ENCODE measurements at regions not wholly inside any gene's neighbourhood (a gene's known extent, or its start where the extent isn't known, plus 50 kb on each side); places are given as distances from the start of the nearest gene placed in this dataset.

GRCh38 chr7:124443762-124444161 lies 321.8 kb downstream of the GPR37 start (continued):
- TF ChIP-seq, protein P1, sequence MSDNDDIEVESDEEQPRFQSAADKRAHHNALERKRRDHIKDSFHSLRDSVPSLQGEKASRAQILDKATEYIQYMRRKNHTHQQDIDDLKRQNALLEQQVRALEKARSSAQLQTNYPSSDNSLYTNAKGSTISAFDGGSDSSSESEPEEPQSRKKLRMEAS (IDR thresholded peaks at IDR 0.05; ENCODE audit: low read depth), result no peak

DNA sequence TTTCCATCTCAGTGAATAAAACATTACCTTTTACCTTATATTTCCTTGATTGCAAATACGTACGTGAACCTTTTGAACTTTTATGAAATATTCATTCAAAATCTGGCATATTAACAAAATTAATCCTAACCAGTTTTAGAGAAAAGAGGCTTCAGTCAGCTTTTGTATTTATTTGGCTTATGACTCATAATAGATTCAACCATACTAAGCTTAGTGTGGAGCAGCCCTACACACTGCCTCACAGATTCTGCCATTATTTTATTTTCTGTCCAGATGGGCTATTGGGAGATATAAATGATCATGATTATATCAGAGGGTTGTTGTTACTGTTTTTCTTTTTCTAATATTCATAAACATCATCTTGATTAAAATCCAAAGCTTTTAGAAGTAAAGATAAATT lies 325.5 kb downstream of the GPR37 start:
- 69% methylated on average over 2 of the region's 2 CpGs for WGBS (ENCODE audit: low lambda C conversion rate)
- ChIA-PET CTCF (interaction anchor here (1.2 kb wide), 1 partner anchor 19 kb away, joined by 3 read pairs; no protein-coding TSS in a partner anchor), POLR2A (no interaction called here)
- no peak overlapping the region for H2AFZ ChIP-seq (ENCODE audit: low read depth)
- H3K79me2 ChIP-seq (ENCODE audit: insufficient read depth), result no peaks in the 10 kb centered on the region
- H3K27me3 ChIP-seq (ENCODE audit: insufficient read depth), result no peaks in the 10 kb centered on the region
- H3K4me3 ChIP-seq (ENCODE audit: low read depth in 2 of 2, low read length in 1 of 2), result no peak overlapping the region
- TF ChIP-seq POLR2AphosphoS5 (IDR thresholded peaks at IDR 0.05; ENCODE audit: low read depth, low read length) (no peak), SMC3 (IDR thresholded peaks at IDR 0.05; ENCODE audit: low read depth, low read length) (no peak), FOXJ3 (CRISPR knock-in tag; IDR thresholded peaks at IDR 0.05) (no peak), MXI1 (IDR thresholded peaks at IDR 0.05; ENCODE audit: low read depth, low read length) (no peak), FOXM1 (IDR thresholded peaks at IDR 0.05; ENCODE audit: low read depth) (no peak), TCF12 (IDR thresholded peaks at IDR 0.05) (no peak)
- H3K9me2 ChIP-seq, result no peaks in the 10 kb centered on the region
- H3K27ac ChIP-seq (ENCODE audit: low read depth in 2 of 2, low read length in 1 of 2), result no peak overlapping the region
- no peak overlapping the region for H3K4me2 ChIP-seq
- no peaks in the 10 kb centered on the region for H3K36me3 ChIP-seq (replicated peaks in 1 of 2; ENCODE audit: control insufficient read depth in 1 of 2, insufficient read depth in 2 of 2, low read length in 1 of 2)
- H3F3A ChIP-seq (replicated peaks; ENCODE audit: insufficient read depth), result no peaks in the 10 kb centered on the region
- no peaks in the 10 kb centered on the region for H4K20me1 ChIP-seq (ENCODE audit: insufficient read depth)
- H3K9me3 ChIP-seq, result no peaks in the 10 kb centered on the region
- no peak for DNase-seq
- H3K9ac ChIP-seq, result no peak overlapping the region
- no peaks in the 10 kb centered on the region for H3K4me1 ChIP-seq (ENCODE audit: control insufficient read depth in 1 of 2, insufficient read depth in 2 of 2, low read depth in 1 of 2, low read length in 1 of 2)

DNA sequence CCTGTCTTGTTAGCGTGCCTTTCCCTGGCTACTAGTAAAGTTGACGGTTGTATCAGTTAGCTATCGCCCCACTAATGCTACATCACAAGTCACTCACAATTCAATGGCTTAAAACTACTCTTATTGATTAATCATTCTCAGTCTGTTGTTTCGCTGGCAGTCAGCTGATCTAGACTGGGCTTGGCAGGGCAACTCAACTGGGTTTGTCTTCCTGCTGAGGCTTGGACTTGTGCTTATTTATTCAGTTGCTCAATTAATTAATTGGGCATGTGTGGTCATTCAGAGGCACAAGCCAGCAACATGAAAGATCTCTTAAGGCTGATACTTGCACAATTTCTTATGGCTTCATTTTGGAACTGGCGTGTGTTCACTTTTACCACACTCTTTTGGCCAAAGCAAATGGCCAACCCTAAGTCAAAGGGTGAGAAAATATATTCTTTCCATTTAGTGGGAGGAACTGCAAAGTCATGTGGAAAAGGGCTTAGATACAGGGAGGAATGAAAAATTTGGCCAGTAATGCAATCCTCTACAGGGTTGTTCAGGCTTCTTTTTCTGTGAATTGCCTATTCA lies 333.5 kb downstream of the GPR37 start:
- no peak for DNase-seq
- 58% methylated on average over 5 of the region's 5 CpGs for WGBS (ENCODE audit: low lambda C conversion rate)
- Histone ChIP-seq H2AFZ (ENCODE audit: low read depth) (no peak overlapping the region), H3K27me3 (ENCODE audit: insufficient read depth) (no peaks in the 10 kb centered on the region), H3K9ac (no peak overlapping the region), H3K36me3 (replicated peaks in 1 of 2; ENCODE audit: control insufficient read depth in 1 of 2, insufficient read depth in 2 of 2, low read length in 1 of 2) (no peaks in the 10 kb centered on the region), H4K20me1 (ENCODE audit: insufficient read depth) (no peaks in the 10 kb centered on the region), H3K9me3 (no peaks in the 10 kb centered on the region), H3K9me2 (no peaks in the 10 kb centered on the region), H3K4me3 (ENCODE audit: low read depth in 2 of 2, low read length in 1 of 2) (no peak overlapping the region), H3K79me2 (ENCODE audit: insufficient read depth) (no peaks in the 10 kb centered on the region), H3K27ac (ENCODE audit: low read depth in 2 of 2, low read length in 1 of 2) (no peak overlapping the region), H3F3A (replicated peaks; ENCODE audit: insufficient read depth) (no peaks in the 10 kb centered on the region), H3K4me2 (no peak overlapping the region), H3K4me1 (ENCODE audit: control insufficient read depth in 1 of 2, insufficient read depth in 2 of 2, low read depth in 1 of 2, low read length in 1 of 2) (no peaks in the 10 kb centered on the region; a peak in 1 of 4 replicates)
- ChIA-PET POLR2A (no interaction called here), CTCF (interaction anchor here (1.5 kb wide), 1 partner anchor 353 kb away, joined by 3 read pairs; no protein-coding TSS in a partner anchor)
- TF ChIP-seq GATA2 (CRISPR knock-in tag; IDR thresholded peaks at IDR 0.05) (no peak), SMC3 (IDR thresholded peaks at IDR 0.05; ENCODE audit: low read depth, low read length) (no peak), CHD2 (IDR thresholded peaks at IDR 0.05; ENCODE audit: low read length, partially characterized antibody) (no peak), IRF3 (IDR thresholded peaks at IDR 0.05; ENCODE audit: low read depth, low read length) (no peak), SIN3A (IDR thresholded peaks at IDR 0.05; ENCODE audit: borderline replicate concordance, low read depth, low read length) (no peak)
- TF ChIP-seq, protein P1 (IDR thresholded peaks at IDR 0.05; ENCODE audit: low read depth), result no peak
- TF ChIP-seq, protein P2, sequence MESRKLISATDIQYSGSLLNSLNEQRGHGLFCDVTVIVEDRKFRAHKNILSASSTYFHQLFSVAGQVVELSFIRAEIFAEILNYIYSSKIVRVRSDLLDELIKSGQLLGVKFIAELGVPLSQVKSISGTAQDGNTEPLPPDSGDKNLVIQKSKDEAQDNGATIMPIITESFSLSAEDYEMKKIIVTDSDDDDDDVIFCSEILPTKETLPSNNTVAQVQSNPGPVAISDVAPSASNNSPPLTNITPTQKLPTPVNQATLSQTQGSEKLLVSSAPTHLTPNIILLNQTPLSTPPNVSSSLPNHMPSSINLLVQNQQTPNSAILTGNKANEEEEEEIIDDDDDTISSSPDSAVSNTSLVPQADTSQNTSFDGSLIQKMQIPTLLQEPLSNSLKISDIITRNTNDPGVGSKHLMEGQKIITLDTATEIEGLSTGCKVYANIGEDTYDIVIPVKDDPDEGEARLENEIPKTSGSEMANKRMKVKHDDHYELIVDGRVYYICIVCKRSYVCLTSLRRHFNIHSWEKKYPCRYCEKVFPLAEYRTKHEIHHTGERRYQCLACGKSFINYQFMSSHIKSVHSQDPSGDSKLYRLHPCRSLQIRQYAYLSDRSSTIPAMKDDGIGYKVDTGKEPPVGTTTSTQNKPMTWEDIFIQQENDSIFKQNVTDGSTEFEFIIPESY (IDR thresholded peaks at IDR 0.05; ENCODE audit: borderline replicate concordance, low read depth), result no peak
- TF ChIP-seq, protein P3, sequence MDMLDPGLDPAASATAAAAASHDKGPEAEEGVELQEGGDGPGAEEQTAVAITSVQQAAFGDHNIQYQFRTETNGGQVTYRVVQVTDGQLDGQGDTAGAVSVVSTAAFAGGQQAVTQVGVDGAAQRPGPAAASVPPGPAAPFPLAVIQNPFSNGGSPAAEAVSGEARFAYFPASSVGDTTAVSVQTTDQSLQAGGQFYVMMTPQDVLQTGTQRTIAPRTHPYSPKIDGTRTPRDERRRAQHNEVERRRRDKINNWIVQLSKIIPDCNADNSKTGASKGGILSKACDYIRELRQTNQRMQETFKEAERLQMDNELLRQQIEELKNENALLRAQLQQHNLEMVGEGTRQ (IDR thresholded peaks at IDR 0.05; ENCODE audit: borderline replicate concordance, low read depth, low read length), result no peak

Data from SK-N-SH (cell line).